Ishikawa (cell line): ENCODE measurements at regions not wholly inside any gene's neighbourhood (a gene's known extent, or its start where the extent isn't known, plus 50 kb on each side); places are given as distances from the start of the nearest gene placed in this dataset.

ENCODE experiments used
- CEBPB ChIP-seq: IDR thresholded peaks from 2 replicates; pipeline ENCODE4 v1.6.1; 2012
- CREB1 ChIP-seq: IDR thresholded peaks from 2 replicates; pipeline ENCODE4 v1.6.1; 2012; ENCODE audit warnings: low read depth
- EGR1 ChIP-seq: IDR thresholded peaks from 2 replicates; pipeline ENCODE4 v1.6.1; 2012
- EP300 ChIP-seq: IDR thresholded peaks from 2 replicates; pipeline ENCODE4 v1.6.1; 2012; ENCODE audit warnings: borderline replicate concordance
- FOXM1 ChIP-seq: IDR thresholded peaks from 2 replicates; pipeline ENCODE4 v1.6.1; 2012; ENCODE audit warnings: low read depth, borderline replicate concordance
- MAX ChIP-seq: IDR thresholded peaks from 2 replicates; pipeline ENCODE4 v1.6.1; 2012
- NFIC ChIP-seq: IDR thresholded peaks from 2 replicates; pipeline ENCODE4 v1.6.1; 2012
- RAD21 ChIP-seq: IDR thresholded peaks from 2 replicates; pipeline ENCODE4 v1.6.1; 2012; ENCODE audit warnings: low read depth
- REST ChIP-seq: IDR thresholded peaks from 2 replicates; pipeline ENCODE4 v1.6.1; 2012; ENCODE audit warnings: low read depth, mild to moderate bottlenecking
- TAF1 ChIP-seq: IDR thresholded peaks from 2 replicates; pipeline ENCODE4 v1.6.1; 2012; ENCODE audit warnings: low read depth, mild to moderate bottlenecking
- TCF12 ChIP-seq: IDR thresholded peaks from 2 replicates; pipeline ENCODE4 v1.6.1; 2012; ENCODE audit warnings: low read depth
- TEAD4 ChIP-seq: IDR thresholded peaks from 2 replicates; pipeline ENCODE4 v1.6.1; 2012
- USF1 ChIP-seq: IDR thresholded peaks from 2 replicates; pipeline ENCODE4 v1.6.1; 2012
- YY1 ChIP-seq: IDR thresholded peaks from 2 replicates; pipeline ENCODE4 v1.6.1; 2012; ENCODE audit warnings: low read depth
- ZBTB7A ChIP-seq: IDR thresholded peaks from 2 replicates; pipeline ENCODE4 v1.6.1; 2012; ENCODE audit warnings: low read depth

- no peak for TF ChIP-seq EGR1
- TF ChIP-seq TCF12 = no peak
- TF ChIP-seq CEBPB = no peak
- no peak for TF ChIP-seq USF1
- TF ChIP-seq TAF1 = no peak
- TF ChIP-seq REST = no peak
- TF ChIP-seq TEAD4 = no peak
- TF ChIP-seq YY1 = no peak
- TF ChIP-seq CREB1 = no peak
- no peak for TF ChIP-seq FOXM1
- TF ChIP-seq ZBTB7A = no peak
These were observed 65.5 kb upstream of the DRD2 start for GRCh38 chr11:113540416-113541330.

GRCh38 chr11:113538451-113539412 lies 63.5 kb upstream of the DRD2 start:
- TF ChIP-seq YY1 (no peak), RAD21 (no peak), EP300 (no peak), EGR1 (no peak), MAX (no peak), USF1 (no peak), TCF12 (no peak), NFIC (no peak), CEBPB (no peak), TEAD4 (no peak), CREB1 (no peak)

- TF ChIP-seq NFIC (no peak), CREB1 (no peak), RAD21 (no peak), TAF1 (no peak), EGR1 (no peak), FOXM1 (no peak), TCF12 (no peak), TEAD4 (no peak), ZBTB7A (no peak), EP300 (no peak), YY1 (no peak), USF1 (no peak), REST (no peak), MAX (no peak), CEBPB (no peak)
These were observed 59.4 kb upstream of the DRD2 start for GRCh38 chr11:113534625-113535024.

GRCh38 chr11:113533425-113533698 lies 58.2 kb upstream of the DRD2 start:
- TF ChIP-seq FOXM1 (no peak), TAF1 (no peak), MAX (no peak), CEBPB (no peak), NFIC (no peak), ZBTB7A (no peak), YY1 (no peak), EGR1 (no peak), CREB1 (no peak), REST (no peak), RAD21 (no peak), TEAD4 (no peak), TCF12 (no peak), USF1 (no peak), EP300 (no peak)
